Loucy (cell line): ENCODE measurements at regions not wholly inside any gene's neighbourhood (a gene's known extent, or its start where the extent isn't known, plus 50 kb on each side); places are given as distances from the start of the nearest gene placed in this dataset.
"Not testable (repeated sequence)": the region's sequence is repeated elsewhere in the genome, so short reads cannot be mapped to it uniquely, and the experiment has no call there.

Experiments used
- H2AFZ ChIP-seq: fragments of 200-600 bp; sonication (generic); 2 replicates; pipeline ENCODE4 v1.6.0; 2016; ENCODE audit warnings: antibody characterized with exemption, mild to moderate bottlenecking, low read length, moderate library complexity
- H3F3A ChIP-seq: fragments of 200-600 bp; 2 replicates; pipeline ENCODE4 v1.6.0; 2016; ENCODE audit warnings: antibody characterized with exemption, low read depth, mild to moderate bottlenecking
- H3K27me3 ChIP-seq: fragments of 200-600 bp; sonication (generic); 2 replicates; pipeline ENCODE4 v1.6.1; 2014; ENCODE audit warnings: low read length, mild to moderate bottlenecking; ENCODE audit not compliant: insufficient read depth, poor library complexity, severe bottlenecking
- H3K36me3 ChIP-seq: fragments of 200-600 bp; sonication (generic); 2 replicates; pipeline ENCODE4 v1.6.1; 2016; ENCODE audit warnings: low read length; ENCODE audit not compliant: insufficient read depth
- H3K4me1 ChIP-seq: fragments of 200-600 bp; sonication (generic); 2 replicates; pipeline ENCODE4 v1.5.1; 2014; ENCODE audit warnings: low read length, mild to moderate bottlenecking; ENCODE audit not compliant: insufficient read depth, poor library complexity, severe bottlenecking
- H3K4me2 ChIP-seq: fragments of 200-600 bp; sonication (generic); 2 replicates; pipeline ENCODE4 v1.6.0; 2014; ENCODE audit warnings: antibody characterized with exemption, low read length, low read depth, mild to moderate bottlenecking; ENCODE audit not compliant: poor library complexity, severe bottlenecking
- H3K4me3 ChIP-seq: fragments of 200-600 bp; sonication (generic); 2 replicates; pipeline ENCODE4 v1.5.1; 2014; ENCODE audit warnings: low read length, mild to moderate bottlenecking, mixed read lengths; ENCODE audit not compliant: poor library complexity, severe bottlenecking
- H3K79me2 ChIP-seq: fragments of 200-600 bp; sonication (generic); 2 replicates; pipeline ENCODE4 v1.6.1; 2014; ENCODE audit warnings: low read length; ENCODE audit not compliant: insufficient read depth
- H3K9ac ChIP-seq: fragments of 200-600 bp; sonication (generic); 2 replicates; pipeline ENCODE4 v1.6.0; 2014; ENCODE audit warnings: mild to moderate bottlenecking, low read depth, low read length, moderate library complexity; ENCODE audit not compliant: poor library complexity, severe bottlenecking
- H3K9me2 ChIP-seq: fragments of 200-600 bp; sonication (generic); replicated peaks from 2 replicates; pipeline ENCODE4 v1.6.1; 2016; ENCODE audit warnings: low read depth, low read length, mixed read lengths
- H3K9me3 ChIP-seq: fragments of 200-600 bp; sonication (generic); 2 replicates; pipeline ENCODE4 v1.6.1; 2014; ENCODE audit warnings: mild to moderate bottlenecking, antibody characterized with exemption, low read length, low read depth; ENCODE audit not compliant: insufficient read depth
- H4K20me1 ChIP-seq: fragments of 200-600 bp; sonication (generic); 2 replicates; pipeline ENCODE4 v1.6.0; 2014; ENCODE audit warnings: antibody characterized with exemption, low read length, mild to moderate bottlenecking; ENCODE audit not compliant: insufficient read depth, poor library complexity, severe bottlenecking

- not testable (repeated sequence) for H3F3A ChIP-seq, H4K20me1 ChIP-seq, H3K79me2 ChIP-seq
These were observed 3070.8 kb downstream of the RPIA start for GRCh38 chr2:91762312-91762711.

GRCh38 chr2:91763710-91764109 is 3072.2 kb downstream of the RPIA start:
- not testable (repeated sequence) for H3K4me3 ChIP-seq, H4K20me1 ChIP-seq, H3K79me2 ChIP-seq, H3K9ac ChIP-seq, H3K4me2 ChIP-seq, H3F3A ChIP-seq, H3K4me1 ChIP-seq, H3K9me3 ChIP-seq, H2AFZ ChIP-seq, H3K27me3 ChIP-seq, H3K36me3 ChIP-seq, H3K9me2 ChIP-seq

More at GRCh38 chr2:91762312-91762711, 3070.8 kb downstream of the RPIA start:
- H3K4me2 ChIP-seq, H3K9me3 ChIP-seq, H3K4me3 ChIP-seq, H3K27me3 ChIP-seq, H2AFZ ChIP-seq, H3K4me1 ChIP-seq, H3K36me3 ChIP-seq, H3K9ac ChIP-seq, H3K9me2 ChIP-seq: not testable (repeated sequence)

- H3K4me1 ChIP-seq, H4K20me1 ChIP-seq, H3K9me2 ChIP-seq, H3K36me3 ChIP-seq, H3K79me2 ChIP-seq, H3F3A ChIP-seq, H2AFZ ChIP-seq, H3K4me3 ChIP-seq, H3K9ac ChIP-seq, H3K27me3 ChIP-seq, H3K9me3 ChIP-seq, H3K4me2 ChIP-seq: not testable (repeated sequence)
These were observed 3073.1 kb downstream of the RPIA start for GRCh38 chr2:91764581-91765002.

GRCh38 chr2:91765018-91765754 is 3073.7 kb downstream of the RPIA start:
- H3K9ac ChIP-seq, H3K9me2 ChIP-seq, H3K4me3 ChIP-seq, H3K36me3 ChIP-seq, H3K9me3 ChIP-seq, H4K20me1 ChIP-seq, H3K4me2 ChIP-seq, H3K27me3 ChIP-seq, H3K4me1 ChIP-seq, H3K79me2 ChIP-seq, H2AFZ ChIP-seq, H3F3A ChIP-seq: not testable (repeated sequence)

GRCh38 chr2:91766349-91767048 is 3075.0 kb downstream of the RPIA start:
- not testable (repeated sequence) for H2AFZ ChIP-seq, H3F3A ChIP-seq, H3K4me1 ChIP-seq, H3K9me3 ChIP-seq, H3K9ac ChIP-seq, H3K9me2 ChIP-seq, H4K20me1 ChIP-seq, H3K79me2 ChIP-seq, H3K4me2 ChIP-seq, H3K27me3 ChIP-seq, H3K36me3 ChIP-seq, H3K4me3 ChIP-seq

- H3K4me3 ChIP-seq, H2AFZ ChIP-seq, H3F3A ChIP-seq, H3K79me2 ChIP-seq, H3K27me3 ChIP-seq, H3K4me1 ChIP-seq, H4K20me1 ChIP-seq, H3K9me2 ChIP-seq, H3K36me3 ChIP-seq, H3K9ac ChIP-seq, H3K4me2 ChIP-seq, H3K9me3 ChIP-seq: not testable (repeated sequence)
These were observed 3076.8 kb downstream of the RPIA start for GRCh38 chr2:91768301-91768700.

- H3K36me3 ChIP-seq, H3K4me2 ChIP-seq, H3F3A ChIP-seq, H4K20me1 ChIP-seq, H3K9me3 ChIP-seq, H2AFZ ChIP-seq, H3K4me1 ChIP-seq, H3K9ac ChIP-seq, H3K4me3 ChIP-seq, H3K9me2 ChIP-seq, H3K79me2 ChIP-seq, H3K27me3 ChIP-seq: not testable (repeated sequence)
These were observed 3077.5 kb downstream of the RPIA start for GRCh38 chr2:91768997-91769396.
